ENCODE measurements at regions not wholly inside any gene's neighbourhood (a gene's known extent, or its start where the extent isn't known, plus 50 kb on each side); places are given as distances from the start of the nearest gene placed in this dataset.

GRCh38 chr2:144912206-144912605, 392.3 kb upstream of the ZEB2 start:
- TF ChIP-seq CTCF (IDR thresholded peaks at IDR 0.05) (no peak), EZH2 (IDR thresholded peaks at IDR 0.05; ENCODE audit: borderline replicate concordance, insufficient read depth, low read depth, low read length, poor library complexity, severe bottlenecking) (no peak)
